Urothelium cell line (cell line): ENCODE measurements at regions not wholly inside any gene's neighbourhood (a gene's known extent, or its start where the extent isn't known, plus 50 kb on each side); places are given as distances from the start of the nearest gene placed in this dataset.
A peak's percentile ranks its signal among the peaks of the same experiment; 100 is the strongest.

Experiments used
- DNase-seq: peaks from one replicate; pipeline ENCODE4 v3.0.0; 2011; ENCODE audit warnings: low spot score, mixed read lengths
- FAIRE-seq: peaks from 2 replicates; lab custom pipeline; 2011; peaks lifted over from hg19 to GRCh38; lab: Jason Lieb, UNC

- DNase-seq (no peak), FAIRE-seq (peak; percentile 100)
Observed at GRCh38 chr10:127797339-127797738, 60.4 kb downstream of the FOXI2 start.

- DNase-seq (no peak), FAIRE-seq (no peak)
Observed at GRCh38 chr10:127798111-127798510, 61.1 kb downstream of the FOXI2 start.

GRCh38 chr10:127801302-127801701 is 64.3 kb downstream of the FOXI2 start:
- FAIRE-seq = no peak
- DNase-seq = no peak

GRCh38 chr10:127802531-127803095 is 65.6 kb downstream of the FOXI2 start:
- FAIRE-seq (no peak), DNase-seq (peak; percentile 17)

GRCh38 chr10:127804696-127805095 is 67.7 kb downstream of the FOXI2 start:
- no peak for FAIRE-seq
- DNase-seq = no peak

GRCh38 chr10:127805950-127806349 is 69.0 kb downstream of the FOXI2 start:
- DNase-seq = no peak
- FAIRE-seq = no peak

GRCh38 chr10:127812041-127812440 is 75.1 kb downstream of the FOXI2 start:
- DNase-seq (no peak), FAIRE-seq (no peak)

- DNase-seq (no peak), FAIRE-seq (no peak)
Observed at GRCh38 chr10:127813290-127813689, 76.3 kb downstream of the FOXI2 start.

- peak; percentile 89 for FAIRE-seq
- DNase-seq = no peak
Observed at GRCh38 chr10:127815147-127815546, 77.6 kb downstream of the CLRN3 start.

GRCh38 chr10:127824826-127825225 is 67.9 kb downstream of the CLRN3 start:
- no peak for DNase-seq
- no peak for FAIRE-seq

GRCh38 chr10:127826154-127826725 is 66.5 kb downstream of the CLRN3 start:
- DNase-seq = no peak
- FAIRE-seq = no peak

GRCh38 chr10:127827354-127828140 is 65.2 kb downstream of the CLRN3 start:
- no peak for FAIRE-seq

More at GRCh38 chr10:127827354-127828140, 65.2 kb downstream of the CLRN3 start:
- no peak for DNase-seq
